ENCODE measurements at regions not wholly inside any gene's neighbourhood (a gene's known extent, or its start where the extent isn't known, plus 50 kb on each side); places are given as distances from the start of the nearest gene placed in this dataset.
"Not testable (repeated sequence)": the region's sequence is repeated elsewhere in the genome, so short reads cannot be mapped to it uniquely, and the experiment has no call there.

- DNase-seq = no peak
These were observed 76.7 kb upstream of the RUBCNL start for GRCh38 chr13:46463719-46464118.

GRCh38 chr13:46460223-46460622 lies 73.2 kb upstream of the RUBCNL start:
- not testable (repeated sequence) for DNase-seq

- not testable (repeated sequence) for DNase-seq
These were observed 70.2 kb upstream of the RUBCNL start for GRCh38 chr13:46457255-46457654.

- not testable (repeated sequence) for DNase-seq
These were observed 68.9 kb upstream of the RUBCNL start for GRCh38 chr13:46455924-46456323.

GRCh38 chr13:46451145-46451544 lies 64.1 kb upstream of the RUBCNL start:
- not testable (repeated sequence) for DNase-seq

- not testable (repeated sequence) for DNase-seq
These were observed 62.9 kb upstream of the RUBCNL start for GRCh38 chr13:46449949-46450348.

- not testable (repeated sequence) for DNase-seq
These were observed 61.1 kb upstream of the RUBCNL start for GRCh38 chr13:46448148-46448547.

GRCh38 chr13:46437808-46438404 lies 50.9 kb upstream of the RUBCNL start:
- DNase-seq = not testable (repeated sequence)

Data from NCI-H446 treated with DMSO at 0.1 percent for 48 hours (cell line).